IPS-18a (cell line): ENCODE measurements at regions not wholly inside any gene's neighbourhood (a gene's known extent, or its start where the extent isn't known, plus 50 kb on each side); places are given as distances from the start of the nearest gene placed in this dataset.

Experiments
- H3K27ac ChIP-seq: one replicate; pipeline ENCODE4 v1.5.1; 2013; ENCODE audit warnings: low read length
- H3K27me3 ChIP-seq: one replicate; pipeline ENCODE4 v1.6.1; 2013; ENCODE audit warnings: mild to moderate bottlenecking, low read length; ENCODE audit not compliant: control insufficient read depth, insufficient read depth
- H3K36me3 ChIP-seq: one replicate; pipeline ENCODE4 v1.6.1; 2013; ENCODE audit warnings: low read depth, low read length; ENCODE audit not compliant: control insufficient read depth
- H3K4me1 ChIP-seq: one replicate; pipeline ENCODE4 v1.6.1; 2013; ENCODE audit warnings: low read depth, low read length; ENCODE audit not compliant: control insufficient read depth
- H3K4me3 ChIP-seq: one replicate; pipeline ENCODE4 v1.5.1; 2013; ENCODE audit warnings: low read length
- H3K9ac ChIP-seq: one replicate; pipeline ENCODE4 v1.6.1; 2013; ENCODE audit warnings: mild to moderate bottlenecking, low read length, moderate library complexity
- H3K9me3 ChIP-seq: one replicate; pipeline ENCODE4 v1.6.1; 2013; ENCODE audit warnings: low read depth, low read length; ENCODE audit not compliant: control insufficient read depth

GRCh38 chr7:42987648-42988214 lies 55.6 kb downstream of the MRPL32 start:
- no peaks in the 10 kb centered on the region for H3K9me3 ChIP-seq
- no peak overlapping the region for H3K4me3 ChIP-seq
- H3K9ac ChIP-seq: no peak overlapping the region
- H3K27me3 ChIP-seq: no peaks in the 10 kb centered on the region
- no peaks in the 10 kb centered on the region for H3K36me3 ChIP-seq
- no peak overlapping the region for H3K27ac ChIP-seq
- peaks cover 6% of the 10 kb centered on the region for H3K4me1 ChIP-seq

GRCh38 chr7:42991024-42991423 lies 58.8 kb downstream of the MRPL32 start:
- Histone ChIP-seq H3K4me3 (no peak overlapping the region), H3K27ac (no peak overlapping the region), H3K27me3 (no peaks in the 10 kb centered on the region), H3K36me3 (no peaks in the 10 kb centered on the region), H3K4me1 (peaks cover 11% of the 10 kb centered on the region), H3K9ac (no peak overlapping the region), H3K9me3 (no peaks in the 10 kb centered on the region)

GRCh38 chr7:42991913-42992591 lies 59.9 kb downstream of the MRPL32 start:
- no peak overlapping the region for H3K27ac ChIP-seq
- H3K4me3 ChIP-seq: no peak overlapping the region
- no peak overlapping the region for H3K9ac ChIP-seq
- peaks cover 11% of the 10 kb centered on the region for H3K4me1 ChIP-seq
- no peaks in the 10 kb centered on the region for H3K9me3 ChIP-seq
- no peaks in the 10 kb centered on the region for H3K27me3 ChIP-seq
- H3K36me3 ChIP-seq: no peaks in the 10 kb centered on the region

GRCh38 chr7:42993038-42993437 lies 60.9 kb downstream of the MRPL32 start:
- Histone ChIP-seq H3K9me3 (no peaks in the 10 kb centered on the region), H3K27ac (no peak overlapping the region), H3K36me3 (no peaks in the 10 kb centered on the region)

GRCh38 chr7:42994096-42994495 lies 61.9 kb downstream of the MRPL32 start:
- no peak overlapping the region for H3K4me3 ChIP-seq
- H3K4me1 ChIP-seq: peaks cover 11% of the 10 kb centered on the region
- H3K27me3 ChIP-seq: no peaks in the 10 kb centered on the region
- no peaks in the 10 kb centered on the region for H3K36me3 ChIP-seq
- no peak overlapping the region for H3K27ac ChIP-seq
- H3K9ac ChIP-seq: no peak overlapping the region
- H3K9me3 ChIP-seq: no peaks in the 10 kb centered on the region

More at GRCh38 chr7:42993038-42993437, 60.9 kb downstream of the MRPL32 start:
- peaks cover 11% of the 10 kb centered on the region for H3K4me1 ChIP-seq
- H3K9ac ChIP-seq: no peak overlapping the region
- no peak overlapping the region for H3K4me3 ChIP-seq
- no peaks in the 10 kb centered on the region for H3K27me3 ChIP-seq

GRCh38 chr7:42997611-42998010 lies 65.4 kb downstream of the MRPL32 start:
- Histone ChIP-seq H3K27me3 (no peaks in the 10 kb centered on the region), H3K4me3 (no peak overlapping the region), H3K36me3 (no peaks in the 10 kb centered on the region), H3K9ac (no peak overlapping the region), H3K27ac (no peak overlapping the region), H3K4me1 (peaks cover 6% of the 10 kb centered on the region), H3K9me3 (no peaks in the 10 kb centered on the region)

GRCh38 chr7:43004082-43004481 lies 71.9 kb downstream of the MRPL32 start:
- Histone ChIP-seq H3K4me3 (no peak overlapping the region), H3K9ac (no peak overlapping the region), H3K36me3 (no peaks in the 10 kb centered on the region), H3K4me1 (no peaks in the 10 kb centered on the region), H3K27ac (no peak overlapping the region), H3K9me3 (no peaks in the 10 kb centered on the region), H3K27me3 (no peaks in the 10 kb centered on the region)

GRCh38 chr7:43006008-43006407 lies 73.8 kb downstream of the MRPL32 start:
- Histone ChIP-seq H3K4me3 (no peak overlapping the region), H3K4me1 (no peaks in the 10 kb centered on the region), H3K36me3 (no peaks in the 10 kb centered on the region), H3K27ac (no peak overlapping the region), H3K9me3 (no peaks in the 10 kb centered on the region), H3K27me3 (no peaks in the 10 kb centered on the region), H3K9ac (no peak overlapping the region)

GRCh38 chr7:43010061-43010460 lies 77.9 kb downstream of the MRPL32 start:
- no peak overlapping the region for H3K9ac ChIP-seq
- H3K9me3 ChIP-seq: no peaks in the 10 kb centered on the region
- no peaks in the 10 kb centered on the region for H3K36me3 ChIP-seq
- no peak overlapping the region for H3K27ac ChIP-seq
- peaks cover under 1% of the 10 kb centered on the region for H3K4me1 ChIP-seq
- no peak overlapping the region for H3K4me3 ChIP-seq
- no peaks in the 10 kb centered on the region for H3K27me3 ChIP-seq

- H3K9me3 ChIP-seq: no peaks in the 10 kb centered on the region
- H3K27me3 ChIP-seq: no peaks in the 10 kb centered on the region
- no peak overlapping the region for H3K9ac ChIP-seq
- H3K36me3 ChIP-seq: no peaks in the 10 kb centered on the region
- no peak overlapping the region for H3K27ac ChIP-seq
- peaks cover 5% of the 10 kb centered on the region for H3K4me1 ChIP-seq
- H3K4me3 ChIP-seq: no peak overlapping the region
Measured at GRCh38 chr7:43011879-43012278, 79.7 kb downstream of the MRPL32 start.

- Histone ChIP-seq H3K9me3 (no peaks in the 10 kb centered on the region), H3K27ac (no peak overlapping the region), H3K4me1 (peaks cover 5% of the 10 kb centered on the region), H3K36me3 (no peaks in the 10 kb centered on the region), H3K4me3 (no peak overlapping the region), H3K9ac (no peak overlapping the region), H3K27me3 (no peaks in the 10 kb centered on the region)
Measured at GRCh38 chr7:43014406-43014805, 82.2 kb downstream of the MRPL32 start.

GRCh38 chr7:43015301-43015700 lies 83.1 kb downstream of the MRPL32 start:
- Histone ChIP-seq H3K9me3 (no peaks in the 10 kb centered on the region), H3K9ac (no peak overlapping the region), H3K4me3 (no peak overlapping the region), H3K27ac (no peak overlapping the region), H3K4me1 (peaks cover 5% of the 10 kb centered on the region), H3K36me3 (no peaks in the 10 kb centered on the region), H3K27me3 (no peaks in the 10 kb centered on the region)
